CD14-positive monocyte (primary cell): ENCODE measurements at regions not wholly inside any gene's neighbourhood (a gene's known extent, or its start where the extent isn't known, plus 50 kb on each side); places are given as distances from the start of the nearest gene placed in this dataset.
A peak's percentile ranks its signal among the peaks of the same experiment; 100 is the strongest.

Experiments used
- DNase-seq, 3 donors: peaks; one replicate each; pipeline ENCODE4 v3.0.0-alpha.2; 2011 to 2022
- H2AFZ ChIP-seq: 2 replicates; pipeline ENCODE4 v1.6.0; 2012; ENCODE audit warnings: mild to moderate bottlenecking, low read depth, low read length, inconsistent platforms; ENCODE audit not compliant: insufficient read depth, poor library complexity, severe bottlenecking
- H3K27ac ChIP-seq, 2 donors: 1 replicate in 1 of 2; 2 replicates in 1 of 2; pipeline ENCODE4 v1.5.1; 2012 to 2013; ENCODE audit warnings: low read length in 2 of 2, control low read depth in 1 of 2, inconsistent platforms in 1 of 2, low read depth in 1 of 2, mild to moderate bottlenecking in 1 of 2
- H3K27me3 ChIP-seq, 2 donors: one replicate each; pipeline versions ENCODE4 v1.6.0 to v1.6.1; 2011 to 2013; ENCODE audit warnings: low read length in 2 of 2; ENCODE audit not compliant: control insufficient read depth in 2 of 2, insufficient read depth in 2 of 2
- H3K36me3 ChIP-seq, 2 donors: replicated peaks in 1 of 2; 1 replicate in 1 of 2; 2 replicates in 1 of 2; pipeline versions ENCODE4 v1.5.1 to v1.6.1; 2012 to 2013; ENCODE audit warnings: low read length in 2 of 2, control low read depth in 1 of 2, inconsistent platforms in 1 of 2, mild to moderate bottlenecking in 1 of 2; ENCODE audit not compliant: insufficient read depth in 2 of 2, control insufficient read depth in 1 of 2
- H3K4me1 ChIP-seq, 2 donors: 1 replicate in 1 of 2; 2 replicates in 1 of 2; pipeline versions ENCODE4 v1.5.1 to v1.6.1; 2012 to 2013; ENCODE audit warnings: low read length in 2 of 2, control low read depth in 1 of 2, inconsistent platforms in 1 of 2, mild to moderate bottlenecking in 1 of 2, moderate library complexity in 1 of 2; ENCODE audit not compliant: insufficient read depth in 2 of 2, control insufficient read depth in 1 of 2
- H3K4me2 ChIP-seq: replicated peaks from 2 replicates; pipeline ENCODE3; 2012; ENCODE audit warnings: low read length, moderate library complexity, mild to moderate bottlenecking; ENCODE audit not compliant: poor library complexity, severe bottlenecking; ENCODE audit errors: extremely low read depth
- H3K4me3 ChIP-seq, 3 experiments: fragments of 200-600 bp in 1 of 3; sonication (generic) in 1 of 3; replicated peaks in 1 of 3; 1 replicate in 2 of 3; 2 replicates in 1 of 3; pipeline ENCODE4 v1.5.1; 2011 to 2013; ENCODE audit warnings: low read length in 3 of 3, mild to moderate bottlenecking in 3 of 3, control low read depth in 2 of 3, low read depth in 2 of 3, inconsistent platforms in 1 of 3, moderate library complexity in 1 of 3
- H3K79me2 ChIP-seq: 2 replicates; pipeline ENCODE4 v1.6.0; 2012; ENCODE audit warnings: mild to moderate bottlenecking, control low read depth, inconsistent platforms, low read length, moderate library complexity; ENCODE audit not compliant: insufficient read depth
- H3K9ac ChIP-seq: 2 replicates; pipeline ENCODE4 v1.6.0; 2017; ENCODE audit warnings: low read length, mild to moderate bottlenecking; ENCODE audit not compliant: insufficient read depth, poor library complexity, severe bottlenecking
- H3K9me3 ChIP-seq, 2 donors: replicated peaks in 1 of 2; 1 replicate in 1 of 2; 2 replicates in 1 of 2; pipeline versions ENCODE4 v1.5.1 to v1.6.1; 2012 to 2013; ENCODE audit warnings: low read length in 2 of 2, control low read depth in 1 of 2; ENCODE audit not compliant: control insufficient read depth in 1 of 2, insufficient read depth in 1 of 2
- H4K20me1 ChIP-seq: 2 replicates; pipeline ENCODE4 v1.6.0; 2012; ENCODE audit warnings: mild to moderate bottlenecking, low read length, control low read depth, moderate library complexity; ENCODE audit not compliant: insufficient read depth
- H3K27ac Mint-ChIP-seq, 7 donors: one replicate each; pipeline ENCODE4 v1.8.0; 2020; ENCODE audit warnings: mild to moderate bottlenecking in 7 of 7, mixed read lengths in 7 of 7, moderate library complexity in 6 of 7, inconsistent platforms in 2 of 7
- H3K27me3 Mint-ChIP-seq, 3 donors: one replicate each; pipeline ENCODE4 v1.8.0; 2021 to 2022; ENCODE audit warnings: low read depth in 3 of 3, mild to moderate bottlenecking in 3 of 3, mixed read lengths in 3 of 3, moderate library complexity in 3 of 3, inconsistent platforms in 1 of 3
- H3K36me3 Mint-ChIP-seq, 2 donors: one replicate each; pipeline ENCODE4 v1.8.0; 2020; ENCODE audit warnings: mixed read lengths in 2 of 2, inconsistent platforms in 1 of 2, mild to moderate bottlenecking in 1 of 2
- H3K4me1 Mint-ChIP-seq: one replicate; pipeline ENCODE4 v1.8.0; 2020; ENCODE audit warnings: mild to moderate bottlenecking, mixed read lengths
- H3K4me3 Mint-ChIP-seq, 2 donors: one replicate each; pipeline ENCODE4 v1.8.0; 2020; ENCODE audit warnings: mild to moderate bottlenecking in 2 of 2, mixed read lengths in 2 of 2, moderate library complexity in 1 of 2
- H3K9me3 Mint-ChIP-seq, 7 donors: one replicate each; pipeline ENCODE4 v1.8.0; 2020 to 2022; ENCODE audit warnings: mixed read lengths in 7 of 7, mild to moderate bottlenecking in 6 of 7, moderate library complexity in 6 of 7, inconsistent platforms in 2 of 7
- CTCF ChIP-seq: fragments of 200-600 bp; IDR thresholded peaks from one replicate; pipeline ENCODE4 v1.8.0; 2022; ENCODE audit warnings: antibody characterized with exemption, mild to moderate bottlenecking
- WGBS: methylation state at CpG from one replicate; pipeline ENCODE4 v1.1.5; 2013; ENCODE audit warnings: missing lambda C conversion rate; ENCODE audit not compliant: insufficient coverage; 5-methylcytosine and 5-hydroxymethylcytosine counted together
- intact Hi-C, 2 donors: fragments of 100-400 bp; cut with micrococcal nuclease; formaldehyde crosslinking; loops; one replicate each; pipeline versions ENCODE4 v1.15.0 to v1.15.1; 2023

- H3K4me1 Mint-ChIP-seq: no peaks in the 10 kb centered on the region
- H4K20me1 ChIP-seq: no peaks in the 10 kb centered on the region
- no peaks in the 10 kb centered on the region for H3K4me1 ChIP-seq
- H3K9me3 ChIP-seq: no peaks in the 10 kb centered on the region
- peaks cover 20 to 30% (median 22%) of the 10 kb centered on the region in 3 donors for H3K27me3 Mint-ChIP-seq
- H3K4me3 ChIP-seq: no peak overlapping the region
- no peak for DNase-seq
- no peaks in the 10 kb centered on the region for H3K36me3 ChIP-seq
- H3K9me3 Mint-ChIP-seq: peaks cover 0 to 7% (median 2%) of the 10 kb centered on the region in 7 donors
- H2AFZ ChIP-seq: no peak overlapping the region
- H3K27me3 ChIP-seq: peaks cover 7 to 23% of the 10 kb centered on the region in 2 donors
- H3K27ac Mint-ChIP-seq: no peak overlapping the region
- no peak overlapping the region for H3K9ac ChIP-seq
- H3K27ac ChIP-seq: no peak overlapping the region
- no peaks in the 10 kb centered on the region for H3K79me2 ChIP-seq
- intact Hi-C loops: no loop called here
- no peaks in the 10 kb centered on the region for H3K36me3 Mint-ChIP-seq
- whole genome bisulfite sequencing: 73% methylated on average over 4 of the region's 10 CpGs
- no peak overlapping the region for H3K4me2 ChIP-seq
- H3K4me3 Mint-ChIP-seq: no peak overlapping the region
- TF ChIP-seq CTCF: no peak
These were observed 71.1 kb upstream of the BLCAP start for GRCh38 chr20:37598575-37599342.

- Mint-ChIP-seq H3K27me3 (peaks cover 20 to 34% (median 22%) of the 10 kb centered on the region in 3 donors), H3K4me1 (no peaks in the 10 kb centered on the region), H3K27ac (no peak overlapping the region), H3K36me3 (no peaks in the 10 kb centered on the region), H3K4me3 (peak overlapping the region in 1 of 2 donors; percentile 42), H3K9me3 (peaks cover 0 to 7% (median 2%) of the 10 kb centered on the region in 7 donors)
- TF ChIP-seq CTCF: no peak
- peaks cover 7 to 23% of the 10 kb centered on the region in 2 donors for H3K27me3 ChIP-seq
- no peaks in the 10 kb centered on the region for H3K36me3 ChIP-seq
- no peak for DNase-seq
- H2AFZ ChIP-seq: no peak overlapping the region
- H3K4me3 ChIP-seq: no peak overlapping the region
- no peak overlapping the region for H3K9ac ChIP-seq
- intact Hi-C loops: no loop called here
- no peaks in the 10 kb centered on the region for H3K79me2 ChIP-seq
- no peaks in the 10 kb centered on the region for H3K4me1 ChIP-seq
- H3K4me2 ChIP-seq: no peak overlapping the region
- WGBS: 8% methylated on average over 16 of the region's 24 CpGs
- no peaks in the 10 kb centered on the region for H3K9me3 ChIP-seq
- no peaks in the 10 kb centered on the region for H4K20me1 ChIP-seq
- H3K27ac ChIP-seq: no peak overlapping the region
These were observed 70.4 kb upstream of the BLCAP start for GRCh38 chr20:37598100-37598543.
